Skeletal muscle tissue (tissue), 3 donors: ENCODE measurements at regions not wholly inside any gene's neighbourhood (a gene's known extent, or its start where the extent isn't known, plus 50 kb on each side); places are given as distances from the start of the nearest gene placed in this dataset.

Source experiments
- H3K27ac ChIP-seq: one replicate; pipeline ENCODE4 v1.7.0; 2013; ENCODE audit warnings: mild to moderate bottlenecking, low read depth, low read length, inconsistent platforms
- H3K27me3 ChIP-seq, 3 donors: one replicate each; pipeline ENCODE4 v1.7.0; 2013; ENCODE audit warnings: low read length in 3 of 3; ENCODE audit not compliant: control insufficient read depth in 3 of 3, insufficient read depth in 3 of 3
- H3K36me3 ChIP-seq, 3 donors: one replicate each; pipeline ENCODE4 v1.7.0; 2013; ENCODE audit warnings: low read length in 3 of 3; ENCODE audit not compliant: control insufficient read depth in 3 of 3, insufficient read depth in 3 of 3
- H3K4me1 ChIP-seq, 3 donors: one replicate each; pipeline ENCODE4 v1.7.0; 2013; ENCODE audit warnings: low read length in 3 of 3, mild to moderate bottlenecking in 3 of 3; ENCODE audit not compliant: control insufficient read depth in 3 of 3, insufficient read depth in 3 of 3
- H3K4me3 ChIP-seq, 3 donors: one replicate each; pipeline ENCODE4 v1.7.0; 2013; ENCODE audit warnings: low read length in 3 of 3
- H3K9ac ChIP-seq, 3 donors: one replicate each; pipeline ENCODE4 v1.7.0; 2013; ENCODE audit warnings: low read length in 3 of 3, mild to moderate bottlenecking in 3 of 3, moderate library complexity in 2 of 3, low read depth in 1 of 3
- H3K9me3 ChIP-seq, 3 donors: one replicate each; pipeline ENCODE4 v1.7.0; 2013; ENCODE audit warnings: low read length in 3 of 3; ENCODE audit not compliant: control insufficient read depth in 3 of 3
- donor health status: Osteomylitis.

- Histone ChIP-seq H3K9ac (no peak overlapping the region), H3K9me3 (no peaks in the 10 kb centered on the region), H3K27ac (no peak overlapping the region), H3K27me3 (no peaks in the 10 kb centered on the region), H3K36me3 (no peaks in the 10 kb centered on the region), H3K4me1 (peaks cover 3 to 12% (median 8%) of the 10 kb centered on the region in 3 donors), H3K4me3 (no peak overlapping the region)
These were observed 326.7 kb downstream of the PTEN start for GRCh38 chr10:88190123-88190522.

GRCh38 chr10:88190540-88191235 is 327.3 kb downstream of the PTEN start:
- Histone ChIP-seq H3K27me3 (no peaks in the 10 kb centered on the region), H3K27ac (no peak overlapping the region), H3K9me3 (no peaks in the 10 kb centered on the region), H3K4me3 (no peak overlapping the region), H3K4me1 (peaks cover 5 to 12% (median 8%) of the 10 kb centered on the region in 3 donors), H3K36me3 (no peaks in the 10 kb centered on the region), H3K9ac (no peak overlapping the region)

GRCh38 chr10:88193018-88193417 is 329.6 kb downstream of the PTEN start:
- no peaks in the 10 kb centered on the region for H3K9me3 ChIP-seq
- H3K36me3 ChIP-seq, result no peaks in the 10 kb centered on the region
- H3K27ac ChIP-seq, result no peak overlapping the region
- H3K27me3 ChIP-seq, result no peaks in the 10 kb centered on the region
- H3K4me1 ChIP-seq, result peaks cover 5 to 12% (median 8%) of the 10 kb centered on the region in 3 donors
- no peak overlapping the region for H3K9ac ChIP-seq
- no peak overlapping the region for H3K4me3 ChIP-seq

GRCh38 chr10:88194041-88194887 is 330.8 kb downstream of the PTEN start:
- Histone ChIP-seq H3K4me1 (peaks cover 5 to 12% (median 8%) of the 10 kb centered on the region in 3 donors), H3K4me3 (no peak overlapping the region), H3K27me3 (no peaks in the 10 kb centered on the region), H3K9ac (no peak overlapping the region), H3K36me3 (no peaks in the 10 kb centered on the region), H3K27ac (no peak overlapping the region), H3K9me3 (no peaks in the 10 kb centered on the region)

GRCh38 chr10:88194961-88195367 is 331.5 kb downstream of the PTEN start:
- Histone ChIP-seq H3K36me3 (no peaks in the 10 kb centered on the region), H3K4me1 (peaks cover 5 to 10% (median 8%) of the 10 kb centered on the region in 3 donors), H3K4me3 (no peak overlapping the region)

GRCh38 chr10:88195841-88196240 is 332.4 kb downstream of the PTEN start:
- Histone ChIP-seq H3K36me3 (no peaks in the 10 kb centered on the region), H3K9me3 (no peaks in the 10 kb centered on the region), H3K27me3 (no peaks in the 10 kb centered on the region), H3K27ac (no peak overlapping the region), H3K9ac (no peak overlapping the region), H3K4me3 (no peak overlapping the region), H3K4me1 (peaks cover 1 to 3% (median 2%) of the 10 kb centered on the region in 3 donors)

More at GRCh38 chr10:88194961-88195367, 331.5 kb downstream of the PTEN start:
- H3K9ac ChIP-seq, result no peak overlapping the region
- H3K27me3 ChIP-seq, result no peaks in the 10 kb centered on the region
- no peak overlapping the region for H3K27ac ChIP-seq
- no peaks in the 10 kb centered on the region for H3K9me3 ChIP-seq

GRCh38 chr10:88196291-88196690 is 332.9 kb downstream of the PTEN start:
- H3K27ac ChIP-seq, result no peak overlapping the region

GRCh38 chr10:88198023-88198422 is 334.6 kb downstream of the PTEN start:
- Histone ChIP-seq H3K27me3 (no peaks in the 10 kb centered on the region), H3K4me3 (no peak overlapping the region), H3K4me1 (peaks cover 0 to 2% (median 0%) of the 10 kb centered on the region in 3 donors), H3K36me3 (no peaks in the 10 kb centered on the region), H3K9ac (no peak overlapping the region), H3K9me3 (no peaks in the 10 kb centered on the region), H3K27ac (no peak overlapping the region)

More at GRCh38 chr10:88196291-88196690, 332.9 kb downstream of the PTEN start:
- Histone ChIP-seq H3K9me3 (no peaks in the 10 kb centered on the region), H3K4me1 (peaks cover 0 to 2% (median 0%) of the 10 kb centered on the region in 3 donors), H3K4me3 (no peak overlapping the region), H3K27me3 (no peaks in the 10 kb centered on the region), H3K36me3 (no peaks in the 10 kb centered on the region), H3K9ac (no peak overlapping the region)

GRCh38 chr10:88200312-88201032 is 337.0 kb downstream of the PTEN start:
- Histone ChIP-seq H3K4me3 (no peak overlapping the region), H3K4me1 (no peaks in the 10 kb centered on the region), H3K27ac (no peak overlapping the region), H3K27me3 (no peaks in the 10 kb centered on the region), H3K9me3 (no peaks in the 10 kb centered on the region), H3K36me3 (no peaks in the 10 kb centered on the region), H3K9ac (no peak overlapping the region)
